SK-N-SH treated with all-trans-retinoic acid at 6 μM for 48 hours (cell line): ENCODE measurements at regions not wholly inside any gene's neighbourhood (a gene's known extent, or its start where the extent isn't known, plus 50 kb on each side); places are given as distances from the start of the nearest gene placed in this dataset.

ENCODE experiments used
- BACH2 ChIP-seq: fragments of 250-450 bp; sonication (Bioruptor Pico); IDR thresholded peaks from 2 replicates; pipeline ENCODE4 v1.9.0; 2021; ENCODE audit warnings: mild to moderate bottlenecking, borderline replicate concordance
- ZFP3 ChIP-seq: fragments of 250-450 bp; sonication (Bioruptor Pico); IDR thresholded peaks from 2 replicates; pipeline ENCODE4 v1.5.0; 2020; ENCODE audit warnings: mild to moderate bottlenecking, moderate library complexity
- ZNF70 ChIP-seq: fragments of 450-650 bp; formaldehyde crosslinking; IDR thresholded peaks from 2 replicates; pipeline ENCODE4 v1.5.0; 2020; ENCODE audit warnings: mild to moderate bottlenecking, moderate library complexity

GRCh38 chr16:66300037-66300436 lies 66.5 kb upstream of the CDH5 start:
- no peak for TF ChIP-seq ZNF70
- TF ChIP-seq ZFP3: no peak
- TF ChIP-seq BACH2 (CRISPR knock-in tag): no peak
